RWPE2 (cell line): ENCODE measurements at regions not wholly inside any gene's neighbourhood (a gene's known extent, or its start where the extent isn't known, plus 50 kb on each side); places are given as distances from the start of the nearest gene placed in this dataset.

ENCODE experiments used
- ATAC-seq: fragments of 200-7000 bp; cut with Tn5 transposase; 3 replicates; pipeline ENCODE4 v1.9.1; 2021; ENCODE audit warnings: low read depth
- DNase-seq: peaks from one replicate; pipeline ENCODE4 v3.0.0-alpha.2; 2020; ENCODE audit warnings: low spot score
- H3K27ac ChIP-seq: fragments of 450-650 bp; 2 replicates; pipeline ENCODE4 v1.5.1; 2017; ENCODE audit warnings: mild to moderate bottlenecking; ENCODE audit not compliant: poor library complexity, severe bottlenecking
- H3K27me3 ChIP-seq: fragments of 250-450 bp; sonication (Bioruptor Pico); 2 replicates; pipeline ENCODE4 v1.5.1; 2021; ENCODE audit warnings: mild to moderate bottlenecking, moderate library complexity; ENCODE audit not compliant: insufficient read depth, poor library complexity, severe bottlenecking
- H3K36me3 ChIP-seq: fragments of 250-450 bp; sonication (Bioruptor Pico); 2 replicates; pipeline ENCODE4 v1.5.1; 2020; ENCODE audit warnings: low read depth, mild to moderate bottlenecking, moderate library complexity
- H3K4me1 ChIP-seq: fragments of 250-450 bp; sonication (Bioruptor Pico); 2 replicates; pipeline ENCODE4 v1.5.1; 2021; ENCODE audit warnings: mild to moderate bottlenecking, moderate library complexity; ENCODE audit not compliant: insufficient read depth, poor library complexity, severe bottlenecking
- H3K4me3 ChIP-seq: fragments of 250-450 bp; sonication (Bioruptor Pico); 2 replicates; pipeline ENCODE4 v1.5.1; 2021; ENCODE audit warnings: mild to moderate bottlenecking, moderate library complexity; ENCODE audit not compliant: severe bottlenecking
- H3K9me3 ChIP-seq: fragments of 250-450 bp; sonication (Bioruptor Pico); 2 replicates; pipeline ENCODE4 v1.5.1; 2021; ENCODE audit warnings: mild to moderate bottlenecking, moderate library complexity; ENCODE audit not compliant: severe bottlenecking
- CTCF ChIP-seq: fragments of 450-650 bp; IDR thresholded peaks from one replicate; pipeline ENCODE4 v1.5.1; 2017; ENCODE audit warnings: mild to moderate bottlenecking, moderate library complexity; ENCODE audit not compliant: poor library complexity, severe bottlenecking

GRCh38 chr2:143850084-143850483 lies 669.8 kb downstream of the ZEB2 start:
- Histone ChIP-seq H3K27me3 (no peaks in the 10 kb centered on the region), H3K36me3 (no peaks in the 10 kb centered on the region), H3K4me3 (no peak overlapping the region), H3K27ac (no peak overlapping the region), H3K9me3 (no peaks in the 10 kb centered on the region), H3K4me1 (no peaks in the 10 kb centered on the region)
- ATAC-seq, result no peak
- TF ChIP-seq CTCF, result no peak
- no peak for DNase-seq

GRCh38 chr2:143847257-143847656 lies 672.7 kb downstream of the ZEB2 start:
- Histone ChIP-seq H3K36me3 (no peaks in the 10 kb centered on the region), H3K4me1 (no peaks in the 10 kb centered on the region), H3K27ac (no peak overlapping the region), H3K27me3 (no peaks in the 10 kb centered on the region), H3K9me3 (no peaks in the 10 kb centered on the region), H3K4me3 (no peak overlapping the region)
- DNase-seq (no peak), ATAC-seq (no peak)
- TF ChIP-seq CTCF, result no peak

DNA sequence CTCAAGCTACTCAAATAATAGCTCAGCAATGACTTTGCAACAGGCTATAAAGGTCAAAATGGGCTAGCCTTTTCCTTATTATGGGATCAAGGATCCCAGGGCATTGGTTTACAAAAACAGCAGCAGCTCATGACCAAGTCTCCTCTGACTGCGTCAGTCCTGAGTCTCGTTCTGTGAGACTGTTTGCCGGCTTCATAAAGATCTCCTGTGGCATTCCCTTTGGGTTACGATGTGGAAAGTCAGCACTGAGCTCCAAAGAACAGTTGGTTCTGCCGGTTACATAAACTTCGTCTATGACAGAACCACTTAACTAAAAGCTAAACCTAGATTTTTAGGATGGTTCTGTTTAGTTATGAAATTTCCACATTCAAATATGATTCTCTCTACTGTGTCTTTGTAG lies 674.9 kb downstream of the ZEB2 start:
- H3K27me3 ChIP-seq, result no peaks in the 10 kb centered on the region
- no peaks in the 10 kb centered on the region for H3K4me1 ChIP-seq
- no peak for DNase-seq
- no peaks in the 10 kb centered on the region for H3K9me3 ChIP-seq
- ATAC-seq, result no peak
- TF ChIP-seq CTCF, result no peak
- no peak overlapping the region for H3K4me3 ChIP-seq
- H3K36me3 ChIP-seq, result no peaks in the 10 kb centered on the region
- H3K27ac ChIP-seq, result no peak overlapping the region

GRCh38 chr2:143843686-143844085 lies 676.2 kb downstream of the ZEB2 start:
- ATAC-seq (no peak), DNase-seq (no peak)
- H3K27ac ChIP-seq, result no peak overlapping the region
- H3K4me1 ChIP-seq, result no peaks in the 10 kb centered on the region
- TF ChIP-seq CTCF, result no peak
- H3K36me3 ChIP-seq, result no peaks in the 10 kb centered on the region
- H3K4me3 ChIP-seq, result no peak overlapping the region
- no peaks in the 10 kb centered on the region for H3K27me3 ChIP-seq
- no peaks in the 10 kb centered on the region for H3K9me3 ChIP-seq

DNA sequence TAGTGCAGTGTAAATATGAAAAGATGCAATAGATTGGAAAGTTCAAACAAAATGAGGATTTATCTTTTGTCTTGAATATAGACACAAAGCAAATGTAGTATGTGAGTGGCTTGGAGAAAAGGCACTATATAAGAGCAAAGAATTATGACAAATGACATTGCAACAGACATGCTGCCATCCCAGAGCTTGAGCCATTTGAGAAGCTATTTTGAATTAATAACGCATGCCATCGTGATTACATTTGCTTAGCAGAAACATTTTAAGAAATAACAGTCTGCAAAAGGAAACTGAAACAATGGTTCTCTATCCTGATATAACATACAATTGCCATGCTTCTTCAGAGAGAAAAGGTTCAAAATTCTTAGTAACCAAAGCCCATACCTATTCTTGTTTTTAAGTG lies 677.1 kb downstream of the ZEB2 start:
- Histone ChIP-seq H3K9me3 (no peaks in the 10 kb centered on the region), H3K4me3 (no peak overlapping the region), H3K36me3 (no peaks in the 10 kb centered on the region), H3K4me1 (no peaks in the 10 kb centered on the region), H3K27ac (no peak overlapping the region), H3K27me3 (no peaks in the 10 kb centered on the region)
- DNase-seq, result no peak
- no peak for ATAC-seq
- no peak for TF ChIP-seq CTCF
